Uterus (tissue), 3 donors: ENCODE measurements at regions not wholly inside any gene's neighbourhood (a gene's known extent, or its start where the extent isn't known, plus 50 kb on each side); places are given as distances from the start of the nearest gene placed in this dataset.

Experiments used
- DNase-seq, 2 donors: peaks; one replicate each; pipeline ENCODE4 v3.0.0-alpha.2; 2019 to 2020
- H3K27ac ChIP-seq, 2 donors: fragments of 200-600 bp; sonication (generic); 1 replicate in 1 of 2; 2 replicates in 1 of 2; pipeline ENCODE4 v1.5.1; 2016 to 2018
- H3K27me3 ChIP-seq, 2 donors: fragments of 200-600 bp; sonication (generic); one replicate each; pipeline ENCODE4 v1.5.1; 2018 to 2019; ENCODE audit warnings: control low read depth in 1 of 2
- H3K36me3 ChIP-seq, 2 donors: fragments of 200-600 bp; sonication (generic); one replicate each; pipeline ENCODE4 v1.5.1; 2019; ENCODE audit warnings: control low read depth in 1 of 2
- H3K4me1 ChIP-seq, 2 donors: fragments of 200-600 bp; sonication (generic); one replicate each; pipeline ENCODE4 v1.5.1; 2018 to 2019; ENCODE audit warnings: control low read depth in 1 of 2
- H3K4me3 ChIP-seq, 2 donors: fragments of 200-600 bp; sonication (generic); 1 replicate in 1 of 2; 2 replicates in 1 of 2; pipeline ENCODE4 v1.5.1; 2018 to 2019; ENCODE audit warnings: mild to moderate bottlenecking in 1 of 2
- H3K9me3 ChIP-seq, 2 donors: fragments of 200-600 bp; sonication (generic); one replicate each; pipeline ENCODE4 v1.5.1; 2019; ENCODE audit warnings: control low read depth in 1 of 2
- POLR2A ChIP-seq, 2 donors: fragments of 450-650 bp; IDR thresholded peaks; one replicate each; pipeline ENCODE4 v1.6.1; 2016; ENCODE audit warnings: antibody characterized with exemption in 2 of 2, mild to moderate bottlenecking in 1 of 2, moderate library complexity in 1 of 2
- intact Hi-C: fragments of 100-400 bp; cut with DNase I; formaldehyde crosslinking; loops from one replicate; pipeline ENCODE4 v1.15.1; 2023; ENCODE audit warnings: low total_unique reads
- TF ChIP-seq, protein P1 (sequence below), 4 experiments: fragments of 200-600 bp in 2 of 4; fragments of 450-650 bp in 2 of 4; sonication (generic) in 2 of 4; IDR thresholded peaks; one replicate each; pipeline ENCODE4 v1.5.1; 2016 to 2019; ENCODE audit warnings: antibody characterized with exemption in 4 of 4, mild to moderate bottlenecking in 2 of 4, moderate library complexity in 1 of 4
- donor health status: DM: yes; HTN: yes; CAD: no.

DNA sequence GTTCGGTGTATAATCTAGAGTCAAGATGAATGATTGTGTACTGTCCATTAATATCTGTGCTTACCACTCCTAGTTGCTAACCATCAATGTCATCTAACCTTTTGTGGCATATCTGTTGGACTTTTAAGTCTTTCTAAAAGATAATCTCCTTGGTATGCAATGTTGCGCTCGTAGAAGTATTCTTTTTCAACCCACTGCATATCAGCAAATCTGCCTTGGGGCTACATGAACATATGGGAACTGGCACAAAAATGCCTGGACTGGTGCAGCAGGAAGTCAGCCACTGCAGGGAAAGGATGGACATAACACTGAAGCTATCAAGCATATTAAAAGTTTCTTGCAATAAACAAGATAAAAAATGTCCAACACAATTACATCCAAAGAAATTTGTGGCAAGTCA is 124.3 kb upstream of the SLC38A4 start:
- no peak overlapping the region for H3K27ac ChIP-seq
- no peaks in the 10 kb centered on the region for H3K27me3 ChIP-seq
- TF ChIP-seq, protein P1, sequence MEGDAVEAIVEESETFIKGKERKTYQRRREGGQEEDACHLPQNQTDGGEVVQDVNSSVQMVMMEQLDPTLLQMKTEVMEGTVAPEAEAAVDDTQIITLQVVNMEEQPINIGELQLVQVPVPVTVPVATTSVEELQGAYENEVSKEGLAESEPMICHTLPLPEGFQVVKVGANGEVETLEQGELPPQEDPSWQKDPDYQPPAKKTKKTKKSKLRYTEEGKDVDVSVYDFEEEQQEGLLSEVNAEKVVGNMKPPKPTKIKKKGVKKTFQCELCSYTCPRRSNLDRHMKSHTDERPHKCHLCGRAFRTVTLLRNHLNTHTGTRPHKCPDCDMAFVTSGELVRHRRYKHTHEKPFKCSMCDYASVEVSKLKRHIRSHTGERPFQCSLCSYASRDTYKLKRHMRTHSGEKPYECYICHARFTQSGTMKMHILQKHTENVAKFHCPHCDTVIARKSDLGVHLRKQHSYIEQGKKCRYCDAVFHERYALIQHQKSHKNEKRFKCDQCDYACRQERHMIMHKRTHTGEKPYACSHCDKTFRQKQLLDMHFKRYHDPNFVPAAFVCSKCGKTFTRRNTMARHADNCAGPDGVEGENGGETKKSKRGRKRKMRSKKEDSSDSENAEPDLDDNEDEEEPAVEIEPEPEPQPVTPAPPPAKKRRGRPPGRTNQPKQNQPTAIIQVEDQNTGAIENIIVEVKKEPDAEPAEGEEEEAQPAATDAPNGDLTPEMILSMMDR (IDR thresholded peaks at IDR 0.05), result no peak
- no peak for TF ChIP-seq POLR2A (IDR thresholded peaks at IDR 0.05)
- no peaks in the 10 kb centered on the region for H3K4me1 ChIP-seq
- intact Hi-C loops, result no loop called here
- no peaks in the 10 kb centered on the region for H3K36me3 ChIP-seq
- H3K4me3 ChIP-seq, result no peak overlapping the region
- no peaks in the 10 kb centered on the region for H3K9me3 ChIP-seq
- no peak for DNase-seq

DNA sequence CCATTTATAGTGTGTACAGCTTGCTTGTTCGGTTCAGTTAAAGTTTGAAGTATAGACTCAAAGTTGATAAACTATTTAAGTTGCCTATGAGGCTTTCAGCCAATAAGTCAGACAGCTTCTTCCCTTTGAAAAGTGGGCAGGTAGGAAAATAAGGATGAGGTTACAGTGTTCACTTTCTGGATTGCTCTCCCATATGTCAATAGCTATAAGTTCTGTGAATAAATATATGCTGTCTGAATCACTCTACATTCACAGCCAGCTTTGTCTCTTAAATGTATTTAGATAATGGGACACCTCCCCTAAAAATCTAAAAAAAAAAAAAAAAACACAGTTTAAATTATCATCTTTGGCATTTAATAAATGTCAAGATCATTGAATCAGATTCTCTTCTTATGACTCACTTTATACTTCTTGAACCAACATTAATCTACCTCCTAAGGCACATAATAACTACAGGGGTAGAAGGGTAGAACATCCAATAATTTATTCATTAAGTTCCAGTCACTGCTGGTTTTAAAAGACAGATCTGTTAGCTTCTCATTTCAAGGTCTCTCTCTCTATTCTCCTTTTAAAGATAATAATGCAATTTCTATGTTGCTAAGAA is 126.4 kb upstream of the PCED1B start:
- H3K36me3 ChIP-seq, result no peaks in the 10 kb centered on the region
- H3K4me3 ChIP-seq, result no peak overlapping the region
- no peak for DNase-seq
- H3K4me1 ChIP-seq, result no peaks in the 10 kb centered on the region
- H3K27me3 ChIP-seq, result no peaks in the 10 kb centered on the region
- intact Hi-C loops, result no loop called here
- TF ChIP-seq, protein P1 (IDR thresholded peaks at IDR 0.05), result no peak
- no peak for TF ChIP-seq POLR2A (IDR thresholded peaks at IDR 0.05)
- H3K9me3 ChIP-seq, result no peaks in the 10 kb centered on the region
- no peak overlapping the region for H3K27ac ChIP-seq

DNA sequence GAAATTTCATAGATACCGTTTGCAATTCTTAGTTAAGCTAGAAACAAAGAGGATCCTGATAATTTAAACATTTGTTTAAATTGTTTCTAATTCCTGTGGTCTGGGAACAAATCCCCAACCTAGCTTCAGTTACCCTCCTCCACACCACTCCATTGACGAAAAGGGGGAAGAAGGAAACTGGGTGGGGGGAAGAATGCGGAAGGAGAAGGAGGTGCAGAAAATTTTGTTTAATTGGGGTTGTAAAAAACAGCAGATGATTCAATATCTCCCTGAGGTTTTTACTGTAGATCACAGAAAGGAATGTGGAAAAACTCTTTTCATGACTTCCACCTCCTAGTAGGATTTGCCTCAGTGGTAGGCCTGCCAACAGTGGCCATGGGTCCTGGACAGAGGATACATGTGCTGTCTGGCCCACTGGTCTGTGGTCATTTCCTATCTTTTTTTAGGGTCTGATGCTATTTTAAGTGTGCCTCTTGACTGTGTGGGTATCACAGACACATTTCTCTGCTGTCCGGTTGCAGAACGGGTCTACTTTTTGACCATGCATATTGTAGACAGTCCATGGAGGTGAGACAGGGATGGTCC is 122.9 kb upstream of the PCED1B start:
- Histone ChIP-seq H3K4me3 (no peak overlapping the region), H3K27ac (no peak overlapping the region), H3K36me3 (no peaks in the 10 kb centered on the region), H3K27me3 (no peaks in the 10 kb centered on the region), H3K4me1 (no peaks in the 10 kb centered on the region), H3K9me3 (no peaks in the 10 kb centered on the region)
- TF ChIP-seq, protein P1 (IDR thresholded peaks at IDR 0.05), result no peak
- no peak for TF ChIP-seq POLR2A (IDR thresholded peaks at IDR 0.05)
- DNase-seq, result no peak
- intact Hi-C loops, result no loop called here

DNA sequence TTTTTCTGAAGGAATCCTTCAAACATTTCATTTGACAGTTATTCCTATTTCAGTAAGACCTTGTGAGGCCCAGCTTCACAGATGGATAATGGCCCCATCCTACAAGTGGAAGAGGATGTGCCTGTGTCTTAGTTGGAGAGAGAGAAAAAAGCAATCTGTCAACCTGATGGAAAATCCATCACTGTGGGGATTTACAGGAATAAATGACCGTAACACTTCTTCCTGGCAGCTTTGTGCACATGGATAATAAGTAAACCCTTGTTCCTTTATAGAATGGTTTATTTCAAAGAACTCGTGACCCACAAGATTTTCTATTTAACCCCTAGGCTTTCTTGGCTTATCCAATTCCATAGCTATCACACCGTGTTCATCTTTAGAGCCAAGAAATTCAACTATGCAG is 121.4 kb upstream of the PCED1B start:
- no peak overlapping the region for H3K27ac ChIP-seq
- DNase-seq, result no peak
- no peaks in the 10 kb centered on the region for H3K36me3 ChIP-seq
- TF ChIP-seq, protein P1 (IDR thresholded peaks at IDR 0.05), result no peak
- TF ChIP-seq POLR2A (IDR thresholded peaks at IDR 0.05), result no peak
- H3K9me3 ChIP-seq, result no peaks in the 10 kb centered on the region
- intact Hi-C loops, result no loop called here
- no peak overlapping the region for H3K4me3 ChIP-seq
- no peaks in the 10 kb centered on the region for H3K4me1 ChIP-seq
- H3K27me3 ChIP-seq, result no peaks in the 10 kb centered on the region

DNA sequence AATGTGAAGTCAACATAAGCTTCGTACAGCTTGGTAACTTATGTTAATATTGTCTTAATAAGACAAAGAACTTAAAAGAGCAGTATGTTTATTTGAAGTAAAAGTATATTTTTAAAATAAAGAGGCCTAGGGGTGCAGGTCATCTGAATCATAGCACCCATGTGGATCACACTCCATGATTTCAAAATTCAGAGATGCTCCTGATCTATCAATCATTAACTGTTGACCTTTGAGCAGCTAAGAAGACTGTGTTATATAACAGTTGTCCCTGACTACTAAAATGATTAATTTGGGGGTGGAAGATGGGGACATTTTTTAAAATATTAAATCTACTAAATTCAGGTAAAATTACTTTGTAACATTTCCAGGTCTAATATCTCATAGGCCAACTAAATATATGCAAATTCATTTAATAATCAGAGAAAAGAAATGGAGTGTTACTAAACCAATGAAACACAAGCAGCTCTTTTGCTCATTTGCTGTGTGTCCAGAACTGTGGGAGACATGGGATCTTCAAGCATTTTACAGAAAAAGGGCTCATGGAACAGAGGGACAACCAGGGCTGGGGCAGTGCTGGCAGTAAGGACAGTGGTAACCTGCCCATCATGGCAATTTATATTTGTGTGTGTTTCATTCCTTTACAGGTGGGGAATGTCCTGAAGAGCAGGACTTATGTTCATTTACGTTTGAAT is 120.7 kb upstream of the PCED1B start:
- no peaks in the 10 kb centered on the region for H3K4me1 ChIP-seq
- H3K9me3 ChIP-seq, result no peaks in the 10 kb centered on the region
- H3K27me3 ChIP-seq, result no peaks in the 10 kb centered on the region
- DNase-seq, result no peak
- no peak overlapping the region for H3K4me3 ChIP-seq
- no peak for TF ChIP-seq POLR2A (IDR thresholded peaks at IDR 0.05)
- no peak overlapping the region for H3K27ac ChIP-seq
- intact Hi-C loops, result no loop called here
- H3K36me3 ChIP-seq, result no peaks in the 10 kb centered on the region
